Stimulated activated CD4-positive, alpha-beta T cell treated with anti-CD3 and anti-CD28 coated beads, Interleukin-12 subunit alpha, Interleukin-12 subunit beta, amount 100 ng/mL, for 4 hours (primary cell): ENCODE measurements at regions not wholly inside any gene's neighbourhood (a gene's known extent, or its start where the extent isn't known, plus 50 kb on each side); places are given as distances from the start of the nearest gene placed in this dataset.

Source experiments
- DNase-seq: peaks from one replicate; pipeline ENCODE4 v3.0.0-alpha.2; 2020

DNA sequence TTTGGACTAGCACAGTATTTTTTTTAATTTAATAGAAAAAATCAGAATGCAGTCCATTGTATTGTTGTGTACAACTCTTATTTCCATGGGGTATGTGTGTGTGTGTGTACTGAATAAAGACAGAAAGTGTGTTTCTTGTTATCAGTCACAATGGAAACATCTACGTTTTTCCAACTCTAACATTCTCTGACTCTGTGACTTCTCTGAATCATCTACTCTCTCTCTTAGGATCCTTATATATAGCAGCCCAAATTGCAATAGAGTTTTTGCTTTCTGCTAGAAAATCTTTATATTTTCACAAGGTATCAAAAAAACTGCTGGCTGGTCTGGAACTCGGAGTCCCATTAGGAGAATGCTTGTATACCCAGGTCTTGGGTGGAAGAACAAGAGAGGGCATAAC lies 138.9 kb upstream of the ARID2 start:
- no peak for DNase-seq

DNA sequence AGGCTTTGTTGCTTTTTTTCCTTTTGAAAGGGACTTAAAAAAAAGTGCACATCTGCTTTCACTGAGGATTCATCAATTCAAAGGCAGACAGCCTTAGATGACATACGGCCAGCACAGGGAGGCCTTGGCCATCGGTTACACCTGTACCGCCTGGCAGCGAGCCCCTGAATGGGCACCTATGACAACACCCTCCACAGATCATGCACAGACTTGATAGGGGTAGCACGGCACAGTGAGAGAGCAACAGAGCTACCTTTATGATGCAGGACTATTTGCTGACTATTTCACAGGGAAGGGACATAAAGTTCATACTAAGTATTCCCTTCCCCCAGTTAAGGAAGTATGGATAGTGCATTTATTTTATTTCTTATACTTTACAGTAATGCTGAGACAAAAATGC lies 137.9 kb upstream of the ARID2 start:
- no peak for DNase-seq

DNA sequence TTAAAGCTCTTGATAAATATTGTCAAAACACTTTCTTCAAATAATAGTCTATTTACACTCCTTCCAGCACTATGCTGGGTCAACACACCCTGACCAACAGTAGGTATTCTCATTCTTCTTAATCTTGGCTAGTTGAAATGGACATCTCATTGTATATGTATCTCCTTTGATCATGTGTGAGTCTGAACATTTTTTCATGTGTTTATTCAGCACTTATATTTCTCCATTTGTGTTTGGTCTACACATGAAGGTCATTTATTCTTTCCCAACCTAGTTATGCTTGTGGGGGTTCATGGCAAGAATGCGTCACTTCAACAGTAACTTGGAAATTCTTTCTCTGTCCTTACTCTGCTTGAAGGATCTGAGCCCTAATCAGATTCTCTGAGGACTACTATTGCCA lies 133.1 kb upstream of the ARID2 start:
- no peak for DNase-seq

DNA sequence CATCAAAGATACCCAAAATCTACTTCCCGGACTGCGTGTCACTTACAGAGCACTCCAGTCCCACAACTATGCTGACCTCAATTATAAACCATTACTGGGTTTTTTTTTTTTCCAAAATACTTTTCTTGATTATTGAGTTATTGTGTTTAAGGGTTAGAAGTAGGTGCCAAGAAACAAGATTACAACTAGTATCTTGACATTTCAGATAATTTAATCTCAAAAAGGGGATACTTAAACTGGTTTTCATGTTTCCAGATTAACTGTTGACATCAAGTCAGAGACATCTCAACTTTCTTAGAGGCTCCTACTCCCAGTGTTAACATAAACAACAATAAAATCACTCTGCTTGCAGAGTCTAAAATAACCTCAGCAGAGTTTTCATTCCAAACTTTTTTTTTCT lies 131.2 kb upstream of the ARID2 start:
- no peak for DNase-seq

DNA sequence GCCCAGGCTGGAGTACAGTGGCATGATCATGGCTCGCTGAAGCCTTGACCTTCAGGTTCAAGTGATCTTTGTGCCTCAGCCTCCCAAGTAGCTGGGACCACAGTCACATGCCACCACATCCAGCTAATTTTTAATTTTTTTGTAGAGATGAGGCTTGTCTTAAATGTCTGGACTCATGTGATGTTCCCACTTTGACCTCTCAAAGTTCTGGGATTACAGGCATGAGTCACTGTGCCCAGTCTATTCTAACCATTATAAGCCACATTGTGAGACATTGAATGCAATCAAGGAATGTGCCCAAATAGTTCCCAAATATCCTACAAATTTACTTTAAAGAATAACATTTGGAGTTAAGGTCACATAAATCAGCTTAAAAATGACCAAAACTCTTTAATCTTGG lies 130.7 kb upstream of the ARID2 start:
- DNase-seq: no peak

DNA sequence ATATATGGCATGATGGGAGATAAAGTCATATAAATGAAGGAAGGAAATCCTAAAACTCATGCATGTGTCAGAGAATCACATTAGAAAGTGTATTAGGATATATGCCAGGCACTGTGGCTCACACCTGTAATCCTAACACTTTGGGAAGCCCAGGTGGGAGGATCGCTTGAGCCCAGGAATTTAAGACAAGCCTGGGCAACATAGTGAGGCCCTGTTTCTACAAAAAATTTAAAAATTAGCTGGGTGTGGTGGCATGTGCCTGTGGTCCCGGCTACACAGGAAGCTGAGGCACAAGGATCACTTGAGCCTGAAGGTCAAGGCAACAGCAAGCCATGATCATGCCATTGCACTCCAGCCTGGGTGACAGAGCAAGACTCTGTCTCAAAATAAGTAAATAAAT lies 130.3 kb upstream of the ARID2 start:
- no peak for DNase-seq

DNA sequence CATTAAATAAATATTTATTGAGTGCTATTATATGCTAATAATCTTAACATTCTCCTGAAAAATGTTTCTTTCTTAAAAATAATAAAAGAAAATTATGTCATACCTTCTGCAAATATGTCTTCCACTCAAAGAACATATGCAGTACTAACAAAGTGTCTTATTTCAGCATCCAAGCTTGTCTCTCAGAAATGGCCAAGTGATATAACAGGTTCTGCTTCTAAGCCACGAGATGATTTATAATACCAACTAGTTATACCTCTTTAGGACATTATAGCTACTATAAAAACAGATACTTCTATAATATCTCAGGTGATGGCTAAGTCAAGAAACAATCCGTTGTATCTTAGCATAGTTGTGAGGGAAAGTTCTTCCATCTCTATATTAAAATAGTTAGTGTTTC lies 128.1 kb upstream of the ARID2 start:
- no peak for DNase-seq

DNA sequence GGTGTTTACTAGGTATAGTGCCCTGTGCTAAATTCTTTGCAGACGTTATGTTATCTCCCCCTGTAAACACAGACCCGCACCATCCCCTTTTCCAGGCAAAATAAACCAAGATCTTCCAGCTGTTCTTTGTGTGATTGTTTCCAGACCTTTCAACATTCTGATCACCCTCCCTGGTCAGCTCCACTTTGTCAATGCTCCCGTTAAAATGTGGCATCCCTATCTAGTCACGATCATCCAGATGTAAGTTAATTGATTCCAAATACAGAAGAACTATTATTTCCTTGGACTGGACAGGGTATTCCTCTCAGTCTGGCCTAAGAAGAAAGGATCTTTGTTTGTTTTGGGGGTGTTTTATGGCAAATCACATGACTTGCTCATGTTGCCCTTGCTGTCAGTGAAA lies 127.6 kb upstream of the ARID2 start:
- no peak for DNase-seq

DNA sequence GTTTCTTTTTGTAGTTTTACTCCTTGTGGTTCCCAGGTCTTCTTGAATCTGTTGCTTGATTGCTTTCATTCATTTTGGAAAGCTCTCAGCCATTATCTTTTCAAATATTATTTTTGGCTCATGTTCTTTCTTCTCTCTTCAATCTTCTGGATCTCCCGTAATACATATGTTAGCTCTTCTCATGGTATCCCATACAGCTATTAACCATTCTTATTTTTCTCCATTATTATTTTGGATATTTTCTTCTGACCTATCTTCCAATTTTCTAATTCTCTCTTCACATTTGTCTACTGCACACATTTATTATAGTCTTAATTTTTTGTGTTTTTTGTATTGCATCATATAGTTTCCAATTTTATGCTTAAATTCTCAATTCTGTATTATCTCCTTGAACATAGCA lies 123.9 kb upstream of the ARID2 start:
- DNase-seq: no peak

DNA sequence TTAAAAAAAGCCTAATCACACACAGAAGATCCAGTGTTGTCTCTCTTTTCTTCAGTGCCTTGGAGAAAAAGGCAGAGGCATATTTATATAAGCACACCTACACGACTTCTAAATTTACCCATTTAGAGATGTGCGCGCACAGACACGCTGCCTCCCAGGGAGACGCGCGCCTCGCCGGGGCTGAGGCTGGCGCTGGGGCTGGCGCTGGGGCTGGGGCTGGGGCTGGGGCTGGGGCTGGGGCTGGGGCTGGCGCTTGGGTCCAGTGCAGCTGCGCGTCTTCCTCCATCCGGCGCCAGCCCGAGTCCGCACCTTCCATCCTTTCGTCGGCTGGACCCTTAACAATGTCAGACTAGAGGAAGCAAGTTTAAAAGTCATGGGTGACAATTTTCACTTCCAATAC lies 118.4 kb upstream of the ARID2 start:
- DNase-seq: no peak

DNA sequence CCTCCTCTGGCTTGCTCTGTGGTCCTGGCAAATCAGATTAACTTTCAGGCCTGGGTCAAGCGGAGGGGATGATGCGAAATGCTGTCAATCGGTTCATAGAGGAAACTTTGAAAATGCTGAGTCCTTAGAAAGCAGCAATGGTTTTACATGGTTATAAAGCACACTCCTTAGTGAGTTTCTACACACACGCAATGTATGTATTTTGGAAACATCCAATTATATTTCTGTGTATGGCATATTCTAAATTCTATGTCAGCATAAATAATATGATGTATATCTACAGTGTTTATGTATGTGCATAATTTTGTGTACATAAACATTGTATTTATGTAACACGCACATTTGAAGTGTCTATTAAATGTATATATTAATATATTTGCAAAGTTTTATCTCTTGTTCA lies 118.0 kb upstream of the ARID2 start:
- DNase-seq: no peak

DNA sequence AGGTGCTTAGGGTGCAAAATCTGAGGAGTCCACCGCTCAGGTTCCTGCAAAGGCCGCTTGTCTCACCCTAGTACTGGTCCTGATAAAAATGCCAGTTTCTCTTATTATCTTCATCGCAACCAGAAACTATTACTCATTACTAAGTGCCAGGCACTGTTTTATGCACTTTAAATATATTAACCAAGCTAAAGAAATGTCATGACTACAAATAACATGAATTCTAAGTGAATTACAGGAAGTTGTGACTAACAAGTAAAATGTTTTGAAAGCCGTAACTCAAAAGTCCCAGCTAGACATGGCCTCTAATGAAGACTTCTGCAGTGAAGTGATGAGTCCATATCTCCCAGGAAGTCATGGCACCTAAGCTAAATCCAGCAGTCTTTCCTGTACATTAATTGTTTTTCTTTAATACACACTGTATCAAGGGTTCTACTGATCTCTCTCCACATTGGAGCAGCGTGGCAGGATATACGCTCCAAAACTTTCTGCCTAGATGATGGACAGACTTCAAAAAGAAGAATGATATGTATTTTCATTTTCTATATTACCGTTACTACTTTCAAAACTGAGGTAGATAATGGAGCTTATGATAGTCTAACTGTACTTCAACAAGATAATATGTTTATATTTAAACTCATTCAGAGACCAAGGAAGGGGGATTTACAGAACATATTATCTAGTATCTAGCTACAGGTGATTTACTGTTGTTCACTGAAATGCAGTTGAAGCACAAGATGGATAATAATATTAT lies 117.3 kb upstream of the ARID2 start:
- DNase-seq: no peak

DNA sequence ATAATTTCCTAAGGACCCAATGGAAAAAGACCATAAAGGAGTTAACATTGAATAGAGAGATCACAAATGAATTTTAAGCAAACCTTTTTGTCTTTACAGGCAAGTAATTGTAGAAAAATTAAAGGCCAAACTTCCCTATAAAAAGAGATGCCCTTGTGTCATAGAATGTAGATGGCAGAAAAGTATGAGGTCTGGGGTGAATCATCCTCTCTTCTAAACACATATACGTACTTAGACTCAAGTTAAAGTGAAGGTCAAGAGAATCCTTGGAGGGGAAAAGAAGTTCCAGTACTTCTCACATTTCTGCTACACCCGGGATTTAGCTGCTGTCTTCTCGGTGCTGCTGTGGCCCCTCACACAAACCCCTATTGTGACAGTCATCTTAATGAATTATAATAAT lies 116.2 kb upstream of the ARID2 start:
- no peak for DNase-seq

DNA sequence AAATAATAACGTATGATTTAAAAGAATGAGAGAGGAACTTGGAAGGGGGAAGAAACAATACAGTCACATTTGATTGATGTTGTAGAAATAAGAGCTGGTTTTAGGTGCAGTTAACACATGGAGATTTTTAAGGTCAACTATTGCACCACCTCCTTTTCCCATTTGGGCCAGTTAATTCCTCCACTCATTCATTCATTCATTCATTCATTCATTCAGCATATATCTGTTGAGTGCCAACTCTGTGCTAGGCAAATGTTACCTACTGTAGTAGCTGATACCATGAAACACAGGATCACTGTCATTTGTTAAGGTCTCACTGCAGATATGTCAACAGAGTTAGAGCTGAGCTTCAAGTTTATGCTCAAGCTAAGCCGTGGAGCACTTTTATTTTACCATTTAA lies 115.7 kb upstream of the ARID2 start:
- DNase-seq: no peak

DNA sequence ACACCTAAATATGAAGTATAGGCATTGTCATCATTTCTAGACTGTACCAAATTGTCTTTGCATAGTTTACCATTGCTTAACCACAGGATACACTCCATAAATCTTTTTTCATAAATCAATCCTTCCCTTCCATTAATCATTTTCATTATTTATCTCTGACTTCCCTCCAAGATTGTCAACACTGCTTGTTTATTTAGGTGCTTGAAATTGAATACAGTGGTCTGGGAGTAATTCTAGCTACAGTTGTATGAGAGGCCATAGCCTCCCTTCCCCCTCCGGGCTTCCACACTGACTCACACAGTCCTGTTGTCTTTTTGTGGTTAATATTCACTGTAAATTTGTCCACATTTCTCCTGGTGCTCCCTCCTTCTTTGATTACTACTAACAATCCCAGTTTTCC lies 114.2 kb upstream of the ARID2 start:
- no peak for DNase-seq

DNA sequence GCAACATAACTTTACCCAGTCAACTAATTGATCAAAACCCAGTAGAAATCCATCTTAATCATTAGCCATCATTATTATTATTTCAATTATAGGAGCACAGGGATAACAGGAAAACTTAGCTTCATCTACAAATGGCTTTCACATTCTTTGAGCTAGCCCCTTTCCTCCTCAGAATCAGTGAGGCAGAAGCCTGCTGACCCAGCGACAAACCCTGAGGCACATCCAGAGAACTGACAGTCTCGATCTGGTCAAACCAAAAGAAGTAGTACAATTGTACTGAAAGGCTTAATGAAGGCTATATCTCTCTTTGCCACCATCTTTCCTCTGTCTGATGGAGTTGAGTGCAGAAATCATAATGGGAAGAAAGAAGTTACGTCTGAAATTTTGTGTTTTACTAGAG lies 109.8 kb upstream of the ARID2 start:
- DNase-seq: no peak

DNA sequence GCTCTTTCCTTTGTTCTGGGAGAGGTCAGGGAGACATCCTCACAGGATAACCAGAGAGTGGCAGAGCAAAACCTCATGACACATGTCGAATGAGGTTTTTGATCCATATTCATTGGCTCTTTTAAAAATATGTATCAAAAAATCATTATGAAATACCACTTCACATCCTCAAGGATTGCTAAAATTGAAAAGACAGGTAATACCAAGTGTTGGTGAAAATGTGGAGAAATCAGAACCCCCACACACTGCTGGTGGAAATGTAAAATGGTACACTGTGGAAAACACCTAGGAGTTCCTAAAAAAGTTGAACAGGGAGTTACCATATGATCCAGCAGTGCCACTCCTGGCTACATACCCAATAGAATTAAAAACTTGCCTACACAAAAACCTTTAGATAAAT lies 107.8 kb upstream of the ARID2 start:
- DNase-seq: no peak

DNA sequence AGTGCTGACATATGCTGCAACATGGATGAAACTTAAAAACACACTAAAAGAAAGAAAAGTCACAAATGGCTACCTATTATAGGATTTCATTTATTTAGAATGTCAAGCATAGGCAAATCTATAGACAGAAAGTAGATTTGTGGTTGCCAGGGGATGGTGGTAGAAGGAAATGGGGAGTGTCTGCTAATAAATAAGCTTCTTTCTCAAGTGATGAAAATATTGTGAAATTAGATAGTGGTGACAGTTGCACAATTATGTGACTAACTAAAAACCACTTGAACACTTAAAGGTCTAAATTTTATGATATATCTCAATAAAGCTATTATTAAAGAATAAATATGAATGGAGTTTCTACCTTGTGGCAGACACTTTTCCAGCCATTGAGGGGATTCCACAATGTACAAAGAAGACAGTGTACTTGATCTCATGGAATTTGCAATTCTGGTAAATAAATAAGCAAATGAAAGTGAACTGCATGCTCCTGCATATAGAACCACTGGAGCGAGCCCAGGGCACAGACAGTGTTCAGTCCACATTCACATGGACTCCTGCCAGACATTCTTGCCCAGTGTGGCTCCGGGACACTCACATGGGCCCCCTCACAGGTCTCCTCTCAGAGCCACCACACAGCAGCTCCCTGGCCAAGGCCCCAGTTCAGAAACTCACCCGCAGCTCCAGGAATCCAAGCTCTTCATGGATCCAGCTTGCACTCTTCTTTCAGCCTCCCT lies 107.1 kb upstream of the ARID2 start:
- no peak for DNase-seq

DNA sequence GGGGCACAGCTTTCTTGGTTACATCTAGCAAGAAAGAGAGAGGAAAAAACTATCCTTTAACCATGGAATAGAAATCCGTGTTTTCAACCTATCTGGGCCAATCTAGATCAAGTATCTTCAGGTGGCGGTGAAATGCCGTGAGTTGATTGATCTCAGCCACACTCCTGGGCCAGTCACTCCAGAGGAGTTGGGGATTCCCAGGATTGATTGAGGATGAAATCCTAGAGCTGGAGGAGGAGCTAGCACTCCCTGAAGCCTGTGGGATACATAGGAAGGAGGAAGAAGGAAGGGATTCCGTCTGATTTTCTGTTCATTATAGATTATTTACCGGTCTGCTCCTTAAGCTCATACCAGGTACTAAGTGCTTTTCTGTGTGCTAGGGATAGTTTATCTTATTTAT lies 106.3 kb upstream of the ARID2 start:
- no peak for DNase-seq

DNA sequence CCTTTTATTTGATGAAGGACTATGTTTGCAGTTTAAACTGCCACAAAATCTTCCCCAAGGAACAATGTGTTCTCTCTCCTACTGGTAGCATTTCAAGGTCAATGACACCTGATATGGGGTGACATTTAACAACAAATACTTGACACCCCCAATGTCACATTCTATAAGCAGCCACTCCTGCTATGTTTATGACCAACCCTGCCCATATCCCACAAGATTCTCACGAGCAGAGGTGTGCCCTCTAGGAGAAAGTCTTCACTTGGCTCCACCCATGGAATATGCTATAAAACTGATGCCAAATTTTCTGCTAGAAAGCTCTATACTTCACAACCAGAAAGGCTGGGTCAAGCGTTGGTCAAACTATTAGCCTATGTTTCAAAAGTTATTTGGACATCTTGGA lies 105.6 kb upstream of the ARID2 start:
- no peak for DNase-seq

DNA sequence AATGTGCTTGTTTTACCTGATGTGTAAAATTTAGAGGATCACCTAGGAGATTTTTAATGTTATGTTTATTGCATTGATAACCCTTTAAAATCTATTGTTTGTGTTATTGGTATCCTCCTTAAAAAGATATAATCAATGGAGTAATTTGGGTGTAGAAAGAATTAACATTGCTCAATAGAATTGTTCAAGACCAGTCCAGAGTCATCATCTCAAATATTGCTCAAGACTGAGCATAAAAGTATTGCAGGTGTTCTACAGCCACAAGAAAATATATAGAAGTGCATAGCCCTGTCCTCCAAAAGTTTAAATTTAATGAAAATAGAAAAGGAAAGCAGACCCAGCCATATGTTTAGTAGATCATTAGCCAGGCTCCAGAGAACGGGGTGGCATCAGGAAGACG lies 102.5 kb upstream of the ARID2 start:
- DNase-seq: no peak

DNA sequence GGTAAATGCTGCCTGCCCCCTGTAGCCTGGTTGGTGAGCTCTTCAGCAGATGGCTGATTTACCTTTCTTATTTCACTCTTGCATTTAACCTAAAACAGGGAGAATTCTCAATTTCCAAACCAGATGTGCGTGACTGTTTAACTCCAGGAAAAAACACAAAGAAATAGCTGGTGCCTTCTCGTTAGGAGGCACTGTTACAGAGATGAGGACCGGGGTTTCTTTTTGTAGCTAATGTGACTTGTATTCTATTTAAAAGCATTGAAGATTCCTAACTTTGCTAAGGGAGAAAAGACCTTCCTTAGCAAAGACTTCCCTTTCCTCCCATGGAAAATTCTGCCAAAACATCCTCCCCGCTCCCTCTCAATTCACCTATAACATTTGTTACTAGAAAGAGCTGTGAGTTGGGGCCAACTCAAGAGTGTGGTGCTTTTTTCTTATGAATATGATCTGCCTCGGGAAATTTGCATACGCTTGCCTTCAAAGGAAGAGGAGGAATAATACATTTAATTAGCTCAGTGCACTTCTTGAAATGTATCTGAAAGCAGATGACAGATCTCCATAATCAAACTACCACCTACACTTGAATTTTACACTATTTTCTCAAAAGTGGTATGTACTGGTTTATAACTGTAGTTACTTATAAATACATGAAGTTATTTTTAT lies 102.0 kb upstream of the ARID2 start:
- no peak for DNase-seq

DNA sequence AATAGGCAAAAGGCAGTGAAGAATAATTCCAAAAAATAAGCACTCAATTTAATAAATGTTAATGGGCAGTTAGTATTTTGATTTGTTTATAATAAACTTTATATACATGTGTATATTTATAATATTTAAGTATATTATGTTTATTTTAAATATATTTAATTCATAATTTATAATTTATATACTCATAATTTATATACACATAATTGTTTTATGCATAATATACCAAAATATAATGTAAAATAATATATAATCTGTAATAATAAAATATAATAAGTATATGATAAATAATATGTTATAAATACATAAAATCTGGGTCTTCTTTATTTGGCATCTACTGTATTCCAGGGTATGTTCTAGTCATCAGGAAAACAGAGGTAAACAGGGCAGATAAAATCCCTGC lies 100.2 kb upstream of the ARID2 start:
- DNase-seq: no peak

DNA sequence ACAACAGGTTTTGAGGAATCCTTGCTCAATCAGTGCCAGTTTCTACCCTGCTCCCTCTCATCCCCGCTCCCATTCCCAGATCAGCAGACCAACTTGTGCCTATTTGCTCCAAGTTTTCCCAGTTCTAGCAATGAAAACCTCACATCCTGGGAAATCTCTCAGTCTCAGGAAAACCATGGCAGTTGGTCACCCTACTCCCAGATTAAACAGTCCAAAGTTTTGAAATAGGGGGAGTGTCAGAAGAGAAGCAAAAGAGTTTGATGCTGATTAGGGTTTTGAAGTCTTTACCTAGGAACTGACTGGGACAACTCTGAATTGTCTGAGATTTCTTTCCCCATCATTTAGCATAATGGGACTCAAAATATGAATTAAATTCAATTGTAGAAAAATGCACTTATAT lies 95.8 kb upstream of the ARID2 start:
- DNase-seq: no peak
